ENCODE measurements at regions not wholly inside any gene's neighbourhood (a gene's known extent, or its start where the extent isn't known, plus 50 kb on each side); places are given as distances from the start of the nearest gene placed in this dataset.

DNA sequence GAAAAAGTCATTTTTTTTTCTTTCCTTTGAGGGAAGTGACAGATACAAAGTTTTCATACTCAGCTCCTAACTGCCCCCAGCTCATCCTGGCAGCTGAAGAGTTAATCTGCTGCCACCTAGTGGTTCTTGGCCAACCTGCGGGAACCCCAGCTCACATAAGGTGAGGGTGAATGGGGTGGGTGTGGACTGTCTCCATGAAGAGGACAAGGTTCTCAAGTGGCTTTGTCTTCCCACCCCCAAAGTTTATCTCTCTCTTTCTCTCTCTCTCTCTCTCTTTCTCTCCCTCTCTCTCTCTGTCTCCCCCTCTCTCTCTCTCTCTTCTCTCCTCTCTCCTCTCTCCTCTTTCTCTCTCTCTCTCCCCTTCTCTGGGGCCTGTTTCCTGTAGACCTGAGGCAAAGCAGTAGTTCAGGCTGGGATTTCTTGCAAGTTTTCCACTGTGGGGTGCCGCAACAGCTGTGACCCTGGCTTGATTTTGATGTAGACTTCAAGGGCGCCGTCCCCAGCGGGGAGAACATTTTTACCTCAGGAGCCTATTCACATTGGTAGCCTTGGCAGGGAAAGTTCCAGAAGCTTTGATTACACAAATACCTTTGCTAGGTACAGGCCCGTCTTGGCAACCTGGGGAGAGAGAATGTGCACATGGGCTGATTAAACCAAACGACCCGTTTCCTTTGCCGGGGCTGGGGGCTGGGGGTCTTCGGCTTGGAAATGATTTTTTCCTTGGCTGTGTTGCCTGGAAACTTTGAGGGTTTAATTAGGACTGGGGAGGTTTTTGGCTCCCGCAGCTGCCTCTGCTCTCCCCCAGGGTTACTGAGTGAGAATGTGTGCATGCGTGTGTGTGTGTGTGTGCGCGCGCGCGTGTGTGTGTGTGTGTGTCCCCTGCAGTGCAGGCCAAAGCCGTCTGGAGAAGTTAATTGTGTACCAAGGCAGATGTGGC lies 135.9 kb downstream of the TM2D1 start (continued):
- TF ChIP-seq, protein P1, sequence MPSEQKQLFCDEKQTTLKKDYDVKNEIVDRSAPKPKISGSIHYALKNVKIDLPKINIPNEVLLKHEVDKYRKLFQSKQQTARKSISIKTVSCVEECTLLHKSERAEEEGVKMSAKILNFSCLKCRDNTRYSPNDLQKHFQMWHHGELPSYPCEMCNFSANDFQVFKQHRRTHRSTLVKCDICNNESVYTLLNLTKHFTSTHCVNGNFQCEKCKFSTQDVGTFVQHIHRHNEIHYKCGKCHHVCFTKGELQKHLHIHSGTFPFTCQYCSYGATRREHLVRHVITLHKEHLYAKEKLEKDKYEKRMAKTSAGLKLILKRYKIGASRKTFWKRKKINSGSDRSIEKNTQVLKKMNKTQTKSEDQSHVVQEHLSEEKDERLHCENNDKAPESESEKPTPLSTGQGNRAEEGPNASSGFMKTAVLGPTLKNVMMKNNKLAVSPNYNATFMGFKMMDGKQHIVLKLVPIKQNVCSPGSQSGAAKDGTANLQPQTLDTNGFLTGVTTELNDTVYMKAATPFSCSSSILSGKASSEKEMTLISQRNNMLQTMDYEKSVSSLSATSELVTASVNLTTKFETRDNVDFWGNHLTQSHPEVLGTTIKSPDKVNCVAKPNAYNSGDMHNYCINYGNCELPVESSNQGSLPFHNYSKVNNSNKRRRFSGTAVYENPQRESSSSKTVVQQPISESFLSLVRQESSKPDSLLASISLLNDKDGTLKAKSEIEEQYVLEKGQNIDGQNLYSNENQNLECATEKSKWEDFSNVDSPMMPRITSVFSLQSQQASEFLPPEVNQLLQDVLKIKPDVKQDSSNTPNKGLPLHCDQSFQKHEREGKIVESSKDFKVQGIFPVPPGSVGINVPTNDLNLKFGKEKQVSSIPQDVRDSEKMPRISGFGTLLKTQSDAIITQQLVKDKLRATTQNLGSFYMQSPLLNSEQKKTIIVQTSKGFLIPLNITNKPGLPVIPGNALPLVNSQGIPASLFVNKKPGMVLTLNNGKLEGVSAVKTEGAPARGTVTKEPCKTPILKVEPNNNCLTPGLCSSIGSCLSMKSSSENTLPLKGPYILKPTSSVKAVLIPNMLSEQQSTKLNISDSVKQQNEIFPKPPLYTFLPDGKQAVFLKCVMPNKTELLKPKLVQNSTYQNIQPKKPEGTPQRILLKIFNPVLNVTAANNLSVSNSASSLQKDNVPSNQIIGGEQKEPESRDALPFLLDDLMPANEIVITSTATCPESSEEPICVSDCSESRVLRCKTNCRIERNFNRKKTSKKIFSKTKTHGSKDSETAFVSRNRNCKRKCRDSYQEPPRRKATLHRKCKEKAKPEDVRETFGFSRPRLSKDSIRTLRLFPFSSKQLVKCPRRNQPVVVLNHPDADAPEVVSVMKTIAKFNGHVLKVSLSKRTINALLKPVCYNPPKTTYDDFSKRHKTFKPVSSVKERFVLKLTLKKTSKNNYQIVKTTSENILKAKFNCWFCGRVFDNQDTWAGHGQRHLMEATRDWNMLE (tag by site-specific recombination; conservative IDR thresholded peaks at IDR 0.05; ENCODE audit: low read depth): peak; percentile 19; the same call in 1 of the 2 replicates
- TF ChIP-seq ZNF174 (tag by site-specific recombination; IDR thresholded peaks at IDR 0.05) (no peak), SCRT2 (tag by site-specific recombination; IDR thresholded peaks at IDR 0.05) (no peak), ZNF768 (tag by site-specific recombination; IDR thresholded peaks at IDR 0.05) (no peak), GLIS1 (tag by site-specific recombination; IDR thresholded peaks at IDR 0.05) (0 out of 2 replicates have a peak, but pooled peaks have one; percentile 9), MEIS1 (CRISPR knock-in tag; IDR thresholded peaks at IDR 0.05; ENCODE audit: borderline replicate concordance) (no peak), ZBTB17 (tag by site-specific recombination; IDR thresholded peaks at IDR 0.05) (0 out of 2 replicates have a peak, but pooled peaks have one; percentile 33), ZEB2 (tag by site-specific recombination; IDR thresholded peaks at IDR 0.05) (no peak), ZNF596 (tag by site-specific recombination; IDR thresholded peaks at IDR 0.05) (peak; percentile 96), ZBTB48 (tag by site-specific recombination; IDR thresholded peaks at IDR 0.05) (no peak), ZNF654 (tag by site-specific recombination; IDR thresholded peaks at IDR 0.05; ENCODE audit: low read depth) (peak; percentile 87), ZNF76 (tag by site-specific recombination; IDR thresholded peaks at IDR 0.05; ENCODE audit: borderline replicate concordance, low read depth) (no peak), KLF16 (tag by site-specific recombination; IDR thresholded peaks at IDR 0.05) (no peak), ZNF660 (tag by site-specific recombination; IDR thresholded peaks at IDR 0.05) (peak; percentile 81; the same call in 1 of the 2 replicates)
- TF ChIP-seq, protein P2, sequence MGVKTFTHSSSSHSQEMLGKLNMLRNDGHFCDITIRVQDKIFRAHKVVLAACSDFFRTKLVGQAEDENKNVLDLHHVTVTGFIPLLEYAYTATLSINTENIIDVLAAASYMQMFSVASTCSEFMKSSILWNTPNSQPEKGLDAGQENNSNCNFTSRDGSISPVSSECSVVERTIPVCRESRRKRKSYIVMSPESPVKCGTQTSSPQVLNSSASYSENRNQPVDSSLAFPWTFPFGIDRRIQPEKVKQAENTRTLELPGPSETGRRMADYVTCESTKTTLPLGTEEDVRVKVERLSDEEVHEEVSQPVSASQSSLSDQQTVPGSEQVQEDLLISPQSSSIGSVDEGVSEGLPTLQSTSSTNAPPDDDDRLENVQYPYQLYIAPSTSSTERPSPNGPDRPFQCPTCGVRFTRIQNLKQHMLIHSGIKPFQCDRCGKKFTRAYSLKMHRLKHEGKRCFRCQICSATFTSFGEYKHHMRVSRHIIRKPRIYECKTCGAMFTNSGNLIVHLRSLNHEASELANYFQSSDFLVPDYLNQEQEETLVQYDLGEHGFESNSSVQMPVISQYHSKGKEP (tag by site-specific recombination; IDR thresholded peaks at IDR 0.05): no peak
- TF ChIP-seq, protein P3, sequence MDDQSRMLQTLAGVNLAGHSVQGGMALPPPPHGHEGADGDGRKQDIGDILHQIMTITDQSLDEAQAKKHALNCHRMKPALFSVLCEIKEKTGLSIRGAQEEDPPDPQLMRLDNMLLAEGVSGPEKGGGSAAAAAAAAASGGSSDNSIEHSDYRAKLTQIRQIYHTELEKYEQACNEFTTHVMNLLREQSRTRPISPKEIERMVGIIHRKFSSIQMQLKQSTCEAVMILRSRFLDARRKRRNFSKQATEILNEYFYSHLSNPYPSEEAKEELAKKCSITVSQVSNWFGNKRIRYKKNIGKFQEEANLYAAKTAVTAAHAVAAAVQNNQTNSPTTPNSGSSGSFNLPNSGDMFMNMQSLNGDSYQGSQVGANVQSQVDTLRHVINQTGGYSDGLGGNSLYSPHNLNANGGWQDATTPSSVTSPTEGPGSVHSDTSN (CRISPR knock-in tag; IDR thresholded peaks at IDR 0.05): no peak
- TF ChIP-seq, protein P4, sequence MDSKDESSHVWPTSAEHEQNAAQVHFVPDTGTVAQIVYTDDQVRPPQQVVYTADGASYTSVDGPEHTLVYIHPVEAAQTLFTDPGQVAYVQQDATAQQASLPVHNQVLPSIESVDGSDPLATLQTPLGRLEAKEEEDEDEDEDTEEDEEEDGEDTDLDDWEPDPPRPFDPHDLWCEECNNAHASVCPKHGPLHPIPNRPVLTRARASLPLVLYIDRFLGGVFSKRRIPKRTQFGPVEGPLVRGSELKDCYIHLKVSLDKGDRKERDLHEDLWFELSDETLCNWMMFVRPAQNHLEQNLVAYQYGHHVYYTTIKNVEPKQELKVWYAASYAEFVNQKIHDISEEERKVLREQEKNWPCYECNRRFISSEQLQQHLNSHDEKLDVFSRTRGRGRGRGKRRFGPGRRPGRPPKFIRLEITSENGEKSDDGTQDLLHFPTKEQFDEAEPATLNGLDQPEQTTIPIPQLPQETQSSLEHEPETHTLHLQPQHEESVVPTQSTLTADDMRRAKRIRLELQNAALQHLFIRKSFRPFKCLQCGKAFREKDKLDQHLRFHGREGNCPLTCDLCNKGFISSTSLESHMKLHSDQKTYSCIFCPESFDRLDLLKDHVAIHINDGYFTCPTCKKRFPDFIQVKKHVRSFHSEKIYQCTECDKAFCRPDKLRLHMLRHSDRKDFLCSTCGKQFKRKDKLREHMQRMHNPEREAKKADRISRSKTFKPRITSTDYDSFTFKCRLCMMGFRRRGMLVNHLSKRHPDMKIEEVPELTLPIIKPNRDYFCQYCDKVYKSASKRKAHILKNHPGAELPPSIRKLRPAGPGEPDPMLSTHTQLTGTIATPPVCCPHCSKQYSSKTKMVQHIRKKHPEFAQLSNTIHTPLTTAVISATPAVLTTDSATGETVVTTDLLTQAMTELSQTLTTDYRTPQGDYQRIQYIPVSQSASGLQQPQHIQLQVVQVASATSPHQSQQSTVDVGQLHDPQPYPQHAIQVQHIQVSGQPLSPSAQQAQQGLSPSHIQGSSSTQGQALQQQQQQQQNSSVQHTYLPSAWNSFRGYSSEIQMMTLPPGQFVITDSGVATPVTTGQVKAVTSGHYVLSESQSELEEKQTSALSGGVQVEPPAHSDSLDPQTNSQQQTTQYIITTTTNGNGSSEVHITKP (tag by site-specific recombination; IDR thresholded peaks at IDR 0.05): peak; percentile 41; the same call in 1 of the 2 replicates
- TF ChIP-seq, protein P5, sequence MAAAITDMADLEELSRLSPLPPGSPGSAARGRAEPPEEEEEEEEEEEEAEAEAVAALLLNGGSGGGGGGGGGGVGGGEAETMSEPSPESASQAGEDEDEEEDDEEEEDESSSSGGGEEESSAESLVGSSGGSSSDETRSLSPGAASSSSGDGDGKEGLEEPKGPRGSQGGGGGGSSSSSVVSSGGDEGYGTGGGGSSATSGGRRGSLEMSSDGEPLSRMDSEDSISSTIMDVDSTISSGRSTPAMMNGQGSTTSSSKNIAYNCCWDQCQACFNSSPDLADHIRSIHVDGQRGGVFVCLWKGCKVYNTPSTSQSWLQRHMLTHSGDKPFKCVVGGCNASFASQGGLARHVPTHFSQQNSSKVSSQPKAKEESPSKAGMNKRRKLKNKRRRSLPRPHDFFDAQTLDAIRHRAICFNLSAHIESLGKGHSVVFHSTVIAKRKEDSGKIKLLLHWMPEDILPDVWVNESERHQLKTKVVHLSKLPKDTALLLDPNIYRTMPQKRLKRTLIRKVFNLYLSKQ (tag by site-specific recombination; IDR thresholded peaks at IDR 0.05; ENCODE audit: borderline replicate concordance): no peak
- TF ChIP-seq, protein P6, sequence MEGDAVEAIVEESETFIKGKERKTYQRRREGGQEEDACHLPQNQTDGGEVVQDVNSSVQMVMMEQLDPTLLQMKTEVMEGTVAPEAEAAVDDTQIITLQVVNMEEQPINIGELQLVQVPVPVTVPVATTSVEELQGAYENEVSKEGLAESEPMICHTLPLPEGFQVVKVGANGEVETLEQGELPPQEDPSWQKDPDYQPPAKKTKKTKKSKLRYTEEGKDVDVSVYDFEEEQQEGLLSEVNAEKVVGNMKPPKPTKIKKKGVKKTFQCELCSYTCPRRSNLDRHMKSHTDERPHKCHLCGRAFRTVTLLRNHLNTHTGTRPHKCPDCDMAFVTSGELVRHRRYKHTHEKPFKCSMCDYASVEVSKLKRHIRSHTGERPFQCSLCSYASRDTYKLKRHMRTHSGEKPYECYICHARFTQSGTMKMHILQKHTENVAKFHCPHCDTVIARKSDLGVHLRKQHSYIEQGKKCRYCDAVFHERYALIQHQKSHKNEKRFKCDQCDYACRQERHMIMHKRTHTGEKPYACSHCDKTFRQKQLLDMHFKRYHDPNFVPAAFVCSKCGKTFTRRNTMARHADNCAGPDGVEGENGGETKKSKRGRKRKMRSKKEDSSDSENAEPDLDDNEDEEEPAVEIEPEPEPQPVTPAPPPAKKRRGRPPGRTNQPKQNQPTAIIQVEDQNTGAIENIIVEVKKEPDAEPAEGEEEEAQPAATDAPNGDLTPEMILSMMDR (tag by site-specific recombination; IDR thresholded peaks at IDR 0.05): peak; percentile 82

All from HEK293 (cell line).